IMR-90 (cell line): ENCODE measurements at regions not wholly inside any gene's neighbourhood (a gene's known extent, or its start where the extent isn't known, plus 50 kb on each side); places are given as distances from the start of the nearest gene placed in this dataset.

ENCODE experiments used
- ATAC-seq: fragments of 200-7000 bp; cut with Tn5 transposase; 2 replicates; pipeline ENCODE4 v1.9.1; 2020; ENCODE audit warnings: low read depth, mild to moderate bottlenecking, moderate library complexity
- BruUV-seq: library from RNA; stranded (reverse); fragments of 400-500 nt; replicated peaks from 2 replicates; lab custom pipeline; 2021; lab: Mats Ljungman, UMichigan
- CTCF ChIA-PET: fragments of 300-600 bp; formaldehyde crosslinking; extraction: SDS; loops from one replicate; lab custom pipeline; 2021; ENCODE audit warnings: antibody characterized with exemption; lab: Yijun Ruan, JAX
- POLR2A ChIA-PET: fragments of 300-600 bp; sonication (Branson Sonifier 250); formaldehyde crosslinking; loops from one replicate; lab custom pipeline; 2022; ENCODE audit warnings: antibody characterized with exemption; ENCODE audit not compliant: unreplicated experiment; lab: Charles Lee
- DNase-seq: peaks from one replicate; pipeline ENCODE4 v3.0.0; 2013
- H2AFZ ChIP-seq: replicated peaks from 2 replicates; pipeline ENCODE3; 2013; ENCODE audit warnings: low read length, mild to moderate bottlenecking; ENCODE audit not compliant: poor library complexity
- H2AK5ac ChIP-seq: 2 replicates; pipeline ENCODE4 v1.6.1; 2013; ENCODE audit warnings: low read depth, low read length, inconsistent platforms
- H2AK9ac ChIP-seq: replicated peaks from 2 replicates; pipeline ENCODE3; 2013; ENCODE audit warnings: mild to moderate bottlenecking, low read depth, low read length, moderate library complexity; ENCODE audit not compliant: poor library complexity
- H2BK120ac ChIP-seq: 2 replicates; pipeline ENCODE4 v1.6.1; 2013; ENCODE audit warnings: low read depth, low read length, inconsistent platforms
- H2BK15ac ChIP-seq: 3 replicates; pipeline ENCODE4 v1.6.1; 2013; ENCODE audit warnings: low read depth, low read length, inconsistent platforms
- H2BK20ac ChIP-seq: 2 replicates; pipeline ENCODE4 v1.6.1; 2013; ENCODE audit warnings: low read depth, mild to moderate bottlenecking, inconsistent platforms, low read length, moderate library complexity
- H2BK5ac ChIP-seq: 2 replicates; pipeline ENCODE4 v1.6.1; 2013; ENCODE audit warnings: mild to moderate bottlenecking, low read depth, low read length, inconsistent platforms; ENCODE audit not compliant: poor library complexity, severe bottlenecking
- H3K14ac ChIP-seq: replicated peaks from 2 replicates; pipeline ENCODE4 v1.6.1; 2013; ENCODE audit warnings: low read depth, low read length, inconsistent platforms
- H3K18ac ChIP-seq: 2 replicates; pipeline ENCODE4 v1.6.1; 2013; ENCODE audit warnings: low read depth, low read length, control low read depth
- H3K23ac ChIP-seq: 2 replicates; pipeline ENCODE4 v1.6.1; 2013; ENCODE audit warnings: low read depth, low read length, inconsistent platforms
- H3K27ac ChIP-seq: 2 replicates; pipeline ENCODE4 v1.5.1; 2013; ENCODE audit warnings: mild to moderate bottlenecking, control low read depth, low read length; ENCODE audit not compliant: insufficient read depth
- H3K27me3 ChIP-seq: 2 replicates; pipeline ENCODE4 v1.6.1; 2013; ENCODE audit warnings: low read length; ENCODE audit not compliant: control insufficient read depth, insufficient read depth
- H3K36me3 ChIP-seq: 2 replicates; pipeline ENCODE4 v1.6.1; 2013; ENCODE audit warnings: low read length, mixed read lengths; ENCODE audit not compliant: control insufficient read depth, insufficient read depth
- H3K4ac ChIP-seq: 2 replicates; pipeline ENCODE4 v1.6.1; 2013; ENCODE audit warnings: low read depth, low read length, inconsistent platforms
- H3K4me1 ChIP-seq: 2 replicates; pipeline ENCODE4 v1.6.1; 2013; ENCODE audit warnings: low read length, mixed read lengths; ENCODE audit not compliant: control insufficient read depth, insufficient read depth
- H3K4me2 ChIP-seq: 2 replicates; pipeline ENCODE4 v1.6.1; 2013; ENCODE audit warnings: low read depth, mild to moderate bottlenecking, control low read depth, low read length, moderate library complexity
- H3K4me3 ChIP-seq: 2 replicates; pipeline ENCODE4 v1.5.1; 2013; ENCODE audit warnings: low read depth, mild to moderate bottlenecking, control low read depth, low read length, moderate library complexity; ENCODE audit not compliant: insufficient read depth
- H3K56ac ChIP-seq: 2 replicates; pipeline ENCODE4 v1.6.1; 2013; ENCODE audit warnings: low read length, inconsistent platforms; ENCODE audit not compliant: insufficient read depth; ENCODE audit errors: extremely low read depth
- H3K79me1 ChIP-seq, 2 experiments: 2 replicates each; pipeline ENCODE4 v1.6.1; 2013; ENCODE audit warnings: low read length in 2 of 2, inconsistent platforms in 1 of 2, low read depth in 1 of 2
- H3K9ac ChIP-seq: 2 replicates; pipeline ENCODE4 v1.6.1; 2013; ENCODE audit warnings: low read depth, low read length, control low read depth
- H3K9me1 ChIP-seq: 2 replicates; pipeline ENCODE4 v1.6.1; 2013; ENCODE audit warnings: low read length, inconsistent platforms; ENCODE audit not compliant: insufficient read depth
- H3K9me3 ChIP-seq: 2 replicates; pipeline ENCODE4 v1.6.1; 2013; ENCODE audit warnings: low read length; ENCODE audit not compliant: control insufficient read depth, insufficient read depth
- H4K20me1 ChIP-seq: 2 replicates; pipeline ENCODE4 v1.6.1; 2013; ENCODE audit warnings: low read length, inconsistent platforms; ENCODE audit not compliant: insufficient read depth
- H4K5ac ChIP-seq: 2 replicates; pipeline ENCODE4 v1.6.1; 2013; ENCODE audit warnings: mild to moderate bottlenecking, low read depth, low read length, control low read depth
- H4K8ac ChIP-seq, 2 experiments: 2 replicates each; pipeline ENCODE4 v1.6.1; 2013; ENCODE audit warnings: low read depth in 2 of 2, low read length in 2 of 2, control low read depth in 1 of 2, inconsistent platforms in 1 of 2
- H4K91ac ChIP-seq: 2 replicates; pipeline ENCODE4 v1.6.1; 2013; ENCODE audit warnings: low read depth, low read length, inconsistent platforms; ENCODE audit not compliant: insufficient read depth
- CEBPB ChIP-seq: IDR thresholded peaks from 2 replicates; pipeline ENCODE4 v1.6.1; 2012; ENCODE audit warnings: low read depth, low read length, improper control_type of control experiment
- FOS ChIP-seq: fragments of 150-350 bp; IDR thresholded peaks from 2 replicates; pipeline ENCODE4 v1.6.1; 2016; ENCODE audit warnings: low read depth, low read length
- MAFK ChIP-seq: IDR thresholded peaks from 2 replicates; pipeline ENCODE4 v1.6.1; 2012; ENCODE audit warnings: low read depth, low read length, improper control_type of control experiment
- MAZ ChIP-seq: IDR thresholded peaks from 2 replicates; pipeline ENCODE4 v1.6.1; 2012; ENCODE audit warnings: low read depth, mild to moderate bottlenecking, low read length, improper control_type of control experiment, moderate library complexity, borderline replicate concordance
- NFE2L2 ChIP-seq: fragments of 150-350 bp; IDR thresholded peaks from 2 replicates; pipeline ENCODE4 v1.6.1; 2016; ENCODE audit warnings: low read depth, mild to moderate bottlenecking, low read length
- POLR2A ChIP-seq: IDR thresholded peaks from 2 replicates; pipeline ENCODE4 v1.6.1; 2012; ENCODE audit warnings: mild to moderate bottlenecking, low read depth, low read length
- RFX5 ChIP-seq: IDR thresholded peaks from 2 replicates; pipeline ENCODE4 v1.8.0; 2012; ENCODE audit warnings: low read depth, mild to moderate bottlenecking, low read length, moderate library complexity
- SMC3 ChIP-seq: fragments of 150-350 bp; IDR thresholded peaks from 2 replicates; pipeline ENCODE4 v1.6.1; 2016; ENCODE audit warnings: low read depth, mild to moderate bottlenecking, antibody characterized with exemption, low read length, moderate library complexity
- WGBS, 2 experiments: methylation state at CpG; one replicate each; pipeline versions ENCODE4 v1.1.5 to v1.1.7; 2013; ENCODE audit warnings: missing lambda C conversion rate in 2 of 2; ENCODE audit not compliant: insufficient read length in 1 of 2; ENCODE audit errors: extremely low coverage in 2 of 2; 5-methylcytosine and 5-hydroxymethylcytosine counted together
- dilution Hi-C: fragments of 300-500 bp; cut with HindIII; formaldehyde crosslinking; loops from one replicate; pipeline ENCODE4 v1.14.3; 2018; ENCODE audit warnings: low sequenced_read_pairs; ENCODE audit not compliant: unreplicated experiment
- in situ Hi-C: fragments of 300-500 bp; cut with MboI; formaldehyde crosslinking; loops from 3 replicates; pipeline ENCODE4 v1.14.3; 2019; ENCODE audit warnings: low sequenced_read_pairs, inconsistent platforms, mixed read lengths
- intact Hi-C: fragments of 100-400 bp; cut with micrococcal nuclease; formaldehyde crosslinking; loops from 2 replicates; pipeline ENCODE4 v1.10.0; 2022

- H2BK15ac ChIP-seq, result no peak overlapping the region
- H3K14ac ChIP-seq, result no peak overlapping the region
- no peak overlapping the region for H2BK120ac ChIP-seq
- BruUV-seq, result no TSS peak
- no peak for ATAC-seq
- no peak overlapping the region; the same call in 1 of the 2 replicates for H2AK5ac ChIP-seq
- in situ Hi-C loops, result no loop called here
- no peak overlapping the region for H3K4me3 ChIP-seq
- no peaks in the 10 kb centered on the region for H3K9me3 ChIP-seq
- TF ChIP-seq NFE2L2 (no peak), MAZ (no peak), SMC3 (no peak), CEBPB (no peak), RFX5 (no peak), MAFK (no peak), POLR2A (no peak), FOS (no peak)
- no peak overlapping the region for H3K56ac ChIP-seq
- no peak overlapping the region for H2AFZ ChIP-seq
- H3K18ac ChIP-seq, result no peak overlapping the region
- intact Hi-C loops, result no loop called here
- no peak overlapping the region for H4K91ac ChIP-seq
- dilution Hi-C loops, result no loop called here
- no peak overlapping the region for H2BK20ac ChIP-seq
- H3K23ac ChIP-seq, result no peak overlapping the region
- H3K4me2 ChIP-seq, result no peak overlapping the region
- H4K20me1 ChIP-seq, result no peaks in the 10 kb centered on the region
- no peaks in the 10 kb centered on the region for H3K27me3 ChIP-seq
- no peak overlapping the region for H2AK9ac ChIP-seq
- ChIA-PET POLR2A (no interaction called here), CTCF (no interaction called here)
- H3K9me1 ChIP-seq, result no peaks in the 10 kb centered on the region
- no peak overlapping the region for H3K4ac ChIP-seq
- peaks cover 8% of the 10 kb centered on the region for H3K4me1 ChIP-seq
- H4K5ac ChIP-seq, result no peak overlapping the region
- no peak overlapping the region for H3K9ac ChIP-seq
- no peak overlapping the region for H4K8ac ChIP-seq
- no peaks in the 10 kb centered on the region for H3K36me3 ChIP-seq
- no peak overlapping the region for H3K27ac ChIP-seq
- DNase-seq, result no peak
- H3K79me1 ChIP-seq, result no peaks in the 10 kb centered on the region
- H2BK5ac ChIP-seq, result no peak overlapping the region
- WGBS, 2 experiments, result no CpG with 5 or more reads among the region's 5 CpGs
Observed at GRCh38 chr1:29634324-29634723, 398.0 kb downstream of the PTPRU start.
